NCI-H748 (cell line): ENCODE measurements at regions not wholly inside any gene's neighbourhood (a gene's known extent, or its start where the extent isn't known, plus 50 kb on each side); places are given as distances from the start of the nearest gene placed in this dataset.
"Not testable (repeated sequence)": the region's sequence is repeated elsewhere in the genome, so short reads cannot be mapped to it uniquely, and the experiment has no call there.

Source experiments
- DNase-seq: peaks from one replicate; lab custom pipeline; 2025; ENCODE audit not compliant: unreplicated experiment; lab: John Stamatoyannopoulos, UW

DNA sequence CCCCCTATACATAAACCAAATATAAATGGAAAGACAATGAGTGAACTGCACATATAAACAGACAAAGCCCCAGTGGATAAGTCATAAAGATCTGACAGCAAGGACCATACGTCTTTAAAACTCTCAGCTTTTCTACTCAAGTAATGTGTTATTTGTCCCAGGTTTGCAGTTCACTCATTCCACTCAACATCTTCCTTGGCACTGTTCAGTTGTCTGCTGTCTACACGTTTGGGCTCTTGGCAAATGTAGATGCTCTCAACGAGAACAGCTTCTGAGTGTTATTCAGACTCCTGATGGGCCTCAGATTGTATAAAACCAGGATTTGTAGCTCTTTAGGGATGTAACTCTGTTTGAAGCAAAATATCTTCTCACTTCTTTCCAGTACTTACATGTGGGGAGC, 198.2 kb upstream of the SEMA6A start:
- DNase-seq, result no peak

DNA sequence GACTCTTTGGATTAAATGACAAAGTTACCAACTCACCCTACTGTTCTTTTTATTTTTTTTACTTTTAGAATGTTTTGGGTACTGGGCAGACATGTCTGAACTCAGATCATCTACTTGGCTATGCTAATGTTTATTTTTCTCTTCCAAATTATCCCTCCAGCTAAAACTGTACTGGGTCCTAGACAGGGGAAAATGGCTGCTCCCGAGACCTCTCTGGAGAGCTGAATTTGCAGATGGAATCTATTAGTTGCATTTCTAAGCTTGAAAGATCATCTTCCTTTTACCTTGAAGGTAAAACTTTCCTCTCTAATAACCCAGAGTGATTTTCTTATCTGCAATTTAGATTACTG, 197.5 kb upstream of the SEMA6A start:
- no peak for DNase-seq

DNA sequence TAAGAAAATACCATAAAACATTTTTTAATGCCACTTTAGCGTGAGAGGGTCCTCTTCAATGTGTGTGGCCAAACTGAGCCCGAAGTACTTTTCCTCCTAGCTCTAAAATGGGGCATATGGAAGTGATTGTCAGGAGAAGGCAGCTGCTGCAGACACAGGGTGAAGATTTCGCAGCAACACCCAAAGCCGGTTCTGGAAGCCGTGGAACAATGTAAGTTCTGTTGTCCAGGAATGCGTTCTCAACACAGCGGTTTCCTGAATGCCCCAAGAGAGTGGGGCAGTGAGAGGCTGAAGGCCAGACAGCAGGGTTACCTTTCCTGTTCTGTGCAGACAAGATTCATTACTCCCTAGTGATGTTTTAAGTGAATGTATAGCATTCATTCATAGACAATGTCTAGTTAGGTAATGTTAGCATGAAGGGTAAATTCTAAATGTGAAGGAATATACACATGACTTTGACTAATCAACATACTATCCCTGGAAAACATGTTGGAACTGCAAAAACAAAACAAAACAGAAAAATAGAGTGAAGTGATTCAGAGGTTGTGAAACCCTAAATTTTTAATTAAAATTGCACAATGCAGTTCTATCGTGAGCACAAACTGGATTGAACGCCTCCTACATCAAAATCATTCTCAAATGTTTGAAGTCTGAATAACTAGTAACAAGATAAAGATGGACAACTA, 197.0 kb upstream of the SEMA6A start:
- DNase-seq, result no peak

DNA sequence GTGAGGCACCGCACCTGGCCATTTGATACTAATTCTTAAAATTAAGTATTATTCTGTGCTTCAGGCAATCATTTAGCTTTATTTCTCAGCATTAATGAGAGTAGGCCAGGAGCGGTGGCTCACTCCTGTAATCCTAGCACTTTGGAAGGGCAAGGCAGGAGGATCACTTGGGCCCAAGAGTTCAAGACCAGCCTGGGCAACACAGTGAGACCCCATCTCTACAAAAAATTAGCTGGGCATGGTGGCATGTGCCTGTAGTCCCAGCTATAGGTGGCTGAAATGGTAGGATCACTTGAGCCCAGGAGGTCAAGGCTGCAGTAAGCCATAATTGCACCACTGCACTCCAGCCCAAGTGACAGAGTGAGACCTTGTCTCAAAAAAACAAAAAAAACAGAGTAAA, 195.3 kb upstream of the SEMA6A start:
- not testable (repeated sequence) for DNase-seq

DNA sequence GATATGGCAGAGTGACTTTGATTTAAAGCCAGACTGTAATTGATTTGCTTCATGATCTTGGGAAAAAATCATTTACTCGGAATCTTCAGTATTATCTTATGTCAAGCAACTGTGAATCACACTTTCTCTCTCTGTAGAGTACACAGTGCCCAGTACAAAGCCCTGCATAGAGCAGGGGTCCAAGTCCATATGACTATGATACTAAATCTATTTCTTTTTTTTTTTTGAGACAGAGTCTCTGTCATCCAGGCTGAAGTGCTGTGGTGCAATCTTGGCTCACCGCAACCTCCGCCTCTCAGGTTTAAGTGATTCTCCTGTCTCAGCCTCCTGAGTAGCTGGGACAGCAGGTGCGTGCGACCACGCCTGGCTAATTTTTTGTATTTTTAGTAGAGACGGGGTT, 194.8 kb upstream of the SEMA6A start:
- no peak for DNase-seq

DNA sequence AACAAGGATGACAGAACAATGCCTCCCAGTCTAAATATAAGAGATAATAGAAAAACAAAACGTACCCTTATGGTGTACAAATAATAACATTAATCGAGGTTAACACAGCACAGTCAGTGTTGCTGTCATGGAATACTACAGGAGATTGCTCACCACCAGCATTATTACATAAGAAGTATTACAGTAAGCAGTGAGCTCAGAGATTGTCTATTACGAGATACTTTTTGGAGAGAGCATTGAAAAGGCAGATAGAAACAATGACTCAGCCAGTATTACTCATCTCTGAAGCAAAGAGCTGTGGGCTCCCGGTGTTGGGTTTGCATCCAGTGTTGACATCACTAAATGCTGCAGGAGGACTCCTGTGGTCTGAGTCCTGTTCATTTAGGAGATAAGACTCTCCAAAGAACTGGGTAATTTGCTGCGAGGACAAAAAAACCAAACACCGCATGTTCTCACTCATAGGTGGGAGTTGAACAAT, 191.9 kb upstream of the SEMA6A start:
- peak; percentile 10 for DNase-seq

DNA sequence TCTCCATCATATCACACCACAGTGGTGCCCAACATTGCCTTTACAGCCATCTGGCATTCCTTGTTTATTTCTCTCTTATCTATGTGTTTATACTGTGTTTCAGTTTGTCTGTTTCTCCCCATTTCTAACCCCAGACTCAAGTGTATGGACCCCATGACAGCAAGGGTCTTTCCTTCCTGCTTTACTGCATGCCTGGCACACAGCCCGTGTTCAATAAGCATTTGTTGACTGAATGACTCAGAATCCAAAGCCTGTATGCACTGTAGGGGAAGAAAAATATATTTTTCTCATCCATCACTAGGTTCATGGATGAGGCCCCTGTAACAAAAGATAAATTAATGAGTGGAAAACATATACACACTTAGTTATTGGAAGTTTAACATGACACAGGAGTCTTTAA, 190.8 kb upstream of the SEMA6A start:
- no peak for DNase-seq

DNA sequence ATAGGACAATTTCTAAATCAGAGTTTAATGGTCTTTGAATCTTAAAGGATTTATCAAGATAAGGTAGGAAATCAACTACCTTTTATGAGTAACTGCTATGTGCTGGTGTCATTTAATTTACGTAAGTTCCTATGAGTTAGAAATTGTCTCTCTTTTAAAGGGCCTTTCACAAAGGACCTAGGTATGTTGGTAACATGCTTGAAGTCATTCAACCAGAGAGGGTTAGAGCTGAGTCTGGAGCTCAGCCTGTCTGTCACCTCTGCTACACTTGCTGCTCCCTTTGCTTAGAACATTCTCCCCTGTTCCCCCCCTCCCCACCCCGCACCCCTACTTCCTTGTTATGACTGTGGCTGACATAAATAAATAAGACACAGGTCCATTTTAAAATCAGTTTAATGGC, 190.3 kb upstream of the SEMA6A start:
- no peak for DNase-seq

DNA sequence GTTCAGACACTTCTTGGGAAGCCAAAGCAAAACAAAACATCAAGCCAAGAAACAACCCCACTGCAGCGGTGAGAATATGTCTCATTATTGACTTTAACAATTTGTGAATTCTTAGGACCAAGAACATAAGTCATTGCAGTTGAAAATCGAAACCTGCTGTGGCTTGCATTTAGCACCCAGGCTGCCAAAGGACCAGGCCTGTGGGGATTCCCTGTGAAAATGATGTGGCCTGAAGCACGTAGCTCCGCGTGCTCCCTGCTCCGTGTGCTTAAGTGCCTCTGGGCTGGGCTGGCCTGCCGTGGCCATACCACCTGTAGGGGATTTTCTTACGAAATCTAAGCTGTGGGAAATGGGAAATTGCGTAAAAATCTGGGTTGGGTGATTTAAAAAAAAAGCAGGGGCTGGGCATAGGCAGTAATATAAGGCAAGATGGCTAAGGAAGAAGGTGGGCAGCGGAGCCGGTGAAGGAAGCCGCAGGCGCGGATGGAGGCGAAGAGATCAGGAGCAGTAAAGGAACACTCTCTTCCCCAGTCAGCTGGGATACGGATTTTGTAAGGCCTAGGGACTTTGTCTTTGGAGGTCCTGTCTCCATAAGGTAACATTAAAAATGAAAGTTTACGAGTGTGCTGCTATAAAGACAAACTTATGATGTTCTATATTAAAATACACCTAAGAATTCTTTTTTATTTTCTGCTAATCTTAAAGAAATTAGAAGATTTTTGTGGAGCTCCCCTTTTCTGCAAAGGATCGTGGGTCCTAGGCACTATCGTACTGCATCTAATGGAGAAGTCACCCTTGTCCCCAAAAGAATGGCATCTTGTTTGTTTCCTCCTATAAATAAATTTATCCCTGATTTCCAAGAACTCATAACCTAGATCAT, 189.6 kb upstream of the SEMA6A start:
- no peak for DNase-seq

DNA sequence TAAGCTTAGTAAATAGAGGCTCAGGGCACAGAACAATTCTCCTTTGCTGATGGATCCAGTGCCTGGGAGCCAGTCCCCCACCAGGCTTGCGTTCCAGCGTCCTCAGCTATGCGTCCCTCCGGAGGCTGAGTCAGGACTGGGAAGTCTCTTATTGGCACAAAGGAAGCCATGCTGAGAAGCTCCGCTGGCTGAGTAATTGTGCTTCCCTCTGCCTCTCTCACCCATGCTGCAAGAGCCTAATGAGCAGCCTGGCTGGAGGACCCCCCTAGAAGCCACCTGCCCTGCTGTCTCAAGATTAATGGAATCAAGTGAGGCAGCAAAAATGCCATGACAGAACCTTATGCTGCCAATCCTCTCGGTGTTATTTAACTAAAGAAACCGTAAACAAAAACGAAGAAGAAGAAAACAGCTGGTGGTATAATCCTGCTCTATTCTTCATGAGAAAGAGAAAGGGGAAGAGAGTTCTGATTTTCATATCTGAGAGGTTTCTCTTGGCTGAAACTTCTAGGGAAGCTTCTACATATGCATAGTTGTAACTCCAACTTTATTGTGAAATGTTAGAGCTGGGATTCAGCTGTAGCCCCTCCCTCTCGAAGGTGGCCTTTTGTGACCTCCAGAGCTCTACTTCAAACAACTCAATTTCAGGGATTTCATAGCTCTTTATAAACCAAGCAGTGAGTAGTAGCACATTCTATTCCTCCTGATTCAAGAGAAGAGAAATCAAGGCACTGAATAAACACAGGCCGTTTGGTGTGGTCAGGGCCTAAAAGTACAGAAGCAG, 185.4 kb upstream of the SEMA6A start:
- no peak for DNase-seq

DNA sequence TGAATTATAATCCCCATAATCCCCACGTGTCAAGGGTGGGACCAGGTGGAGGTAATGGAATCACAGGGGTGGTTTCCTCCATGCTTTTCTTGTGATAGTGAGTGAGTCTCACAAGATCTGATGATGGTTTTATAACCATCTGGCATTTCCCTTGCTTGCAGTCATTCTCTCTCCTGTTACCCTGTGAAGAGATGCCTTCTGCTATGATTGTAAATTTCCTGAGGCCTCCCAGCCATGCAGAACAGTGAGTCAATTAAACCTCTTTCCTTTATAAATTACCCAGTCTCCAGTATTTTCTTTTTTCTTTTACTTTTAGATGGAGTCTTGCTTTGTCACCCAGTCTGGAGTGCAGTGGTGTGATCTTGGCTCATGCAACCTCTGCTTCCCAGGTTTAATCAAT, 182.7 kb upstream of the SEMA6A start:
- DNase-seq, result no peak

DNA sequence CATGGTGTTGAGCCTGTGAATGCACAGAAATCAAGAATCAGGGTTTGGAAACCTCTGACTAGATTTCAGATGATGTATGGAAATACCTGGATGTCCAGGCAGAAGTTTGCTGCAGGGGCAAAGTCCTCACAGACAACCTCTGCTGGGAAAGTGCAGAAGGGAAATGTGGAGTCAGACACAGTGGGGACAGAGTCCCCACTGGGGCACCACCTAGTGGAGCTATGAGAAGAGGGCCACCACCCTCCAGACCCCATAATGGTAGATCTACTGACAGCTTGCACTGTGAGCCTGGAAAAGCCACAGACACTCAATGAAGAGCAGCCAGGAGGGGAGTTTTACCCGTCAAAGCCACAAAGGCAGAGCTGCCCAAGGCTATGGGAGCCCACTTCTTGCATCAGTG, 181.9 kb upstream of the SEMA6A start:
- no peak for DNase-seq

DNA sequence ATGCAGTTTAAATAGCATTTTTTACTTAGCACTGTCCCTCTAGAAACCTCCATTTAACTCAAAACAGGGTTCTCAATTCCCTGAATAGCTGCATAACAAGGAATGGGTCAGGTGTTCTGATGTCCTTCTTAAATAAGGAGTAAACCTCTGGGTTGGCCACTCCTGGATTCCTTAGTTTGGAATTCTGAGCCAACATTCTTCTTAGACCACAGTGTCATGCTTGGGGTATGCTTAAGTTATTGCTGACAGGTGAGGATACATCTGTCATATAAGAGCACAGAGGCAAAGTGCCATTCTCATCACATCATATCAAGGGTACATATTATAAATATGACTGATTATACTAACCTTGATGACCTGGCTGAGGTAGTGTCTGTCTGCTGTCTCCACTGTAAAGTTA, 179.9 kb upstream of the SEMA6A start:
- DNase-seq, result no peak

DNA sequence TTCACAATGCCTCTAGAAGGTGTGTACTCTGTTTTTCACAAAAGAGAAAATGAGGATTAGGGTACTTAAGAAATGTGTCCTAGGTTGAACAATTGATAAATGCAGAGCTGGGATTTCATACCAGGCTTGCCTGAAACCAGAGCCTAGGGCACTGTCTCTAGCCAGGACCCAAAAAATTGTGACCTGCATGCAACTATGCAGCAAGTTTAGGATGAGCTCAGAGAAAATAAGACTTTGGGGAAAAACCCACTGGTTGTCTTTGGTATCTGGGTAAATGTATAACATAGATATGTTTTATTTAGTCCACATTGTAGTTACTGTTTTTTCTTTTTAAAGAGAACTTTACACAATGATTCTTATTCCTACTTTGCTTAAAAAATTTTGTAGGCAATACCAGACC, 177.1 kb upstream of the SEMA6A start:
- DNase-seq, result no peak

DNA sequence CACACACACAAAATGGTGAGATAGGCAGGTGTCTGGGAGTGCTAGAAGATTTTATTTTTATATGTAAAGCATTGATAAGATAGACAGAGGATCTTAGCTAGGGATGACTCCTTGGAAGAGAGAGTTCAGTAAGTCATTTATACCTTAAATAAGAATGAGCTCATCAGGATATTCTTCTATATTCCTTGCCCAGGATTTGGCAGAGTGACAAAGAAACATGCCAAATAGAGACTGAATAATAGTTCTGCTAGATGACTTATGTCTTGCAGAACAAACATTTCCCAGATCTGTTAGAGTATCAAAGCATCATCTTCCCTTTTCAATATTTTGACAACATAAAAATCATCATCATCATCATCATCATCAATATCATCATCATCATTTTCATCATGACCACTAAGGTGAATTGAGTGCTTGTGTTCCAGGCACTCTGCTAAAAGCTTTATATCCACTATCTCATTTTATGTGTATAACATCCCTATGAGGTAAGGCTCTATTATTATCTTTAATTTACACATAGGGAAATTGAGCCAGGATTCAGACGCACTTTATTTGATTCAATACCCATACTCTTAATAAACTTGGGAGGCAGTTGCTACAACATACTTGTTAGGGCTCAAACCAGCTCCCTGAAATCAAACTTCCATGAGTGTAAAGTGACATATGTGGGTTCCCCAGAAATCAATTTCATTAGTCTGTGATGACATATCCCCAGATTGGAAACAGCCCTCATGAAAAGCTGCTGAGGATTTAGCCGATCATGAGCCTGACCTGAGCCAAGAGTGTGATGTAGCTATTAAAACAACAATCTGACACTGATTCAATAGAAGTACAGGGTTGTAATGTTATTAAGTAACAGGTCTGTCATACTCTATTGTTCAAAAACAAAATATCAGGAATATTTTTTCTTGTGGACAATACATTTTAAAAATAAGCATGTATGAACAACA, 176.3 kb upstream of the SEMA6A start:
- no peak for DNase-seq

DNA sequence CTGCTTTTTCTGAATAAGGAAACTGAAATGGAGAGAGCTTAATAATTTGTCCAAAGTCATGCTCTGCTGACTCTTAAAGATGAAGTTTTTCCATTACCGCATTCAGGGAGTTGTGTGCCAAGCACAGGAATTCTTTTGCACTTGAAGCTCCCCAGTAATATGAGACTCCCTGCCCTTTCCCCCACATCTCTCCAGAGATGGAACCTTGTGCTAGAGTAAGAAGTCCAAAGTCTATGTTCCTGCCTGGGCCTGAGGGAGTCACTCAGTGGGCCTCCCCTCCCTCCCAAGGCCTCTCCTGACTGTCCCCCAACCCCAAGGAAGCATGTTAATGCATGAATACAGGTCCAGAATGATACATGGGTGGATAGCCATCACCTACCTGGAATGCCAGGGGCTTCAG, 173.3 kb upstream of the SEMA6A start:
- DNase-seq, result no peak

DNA sequence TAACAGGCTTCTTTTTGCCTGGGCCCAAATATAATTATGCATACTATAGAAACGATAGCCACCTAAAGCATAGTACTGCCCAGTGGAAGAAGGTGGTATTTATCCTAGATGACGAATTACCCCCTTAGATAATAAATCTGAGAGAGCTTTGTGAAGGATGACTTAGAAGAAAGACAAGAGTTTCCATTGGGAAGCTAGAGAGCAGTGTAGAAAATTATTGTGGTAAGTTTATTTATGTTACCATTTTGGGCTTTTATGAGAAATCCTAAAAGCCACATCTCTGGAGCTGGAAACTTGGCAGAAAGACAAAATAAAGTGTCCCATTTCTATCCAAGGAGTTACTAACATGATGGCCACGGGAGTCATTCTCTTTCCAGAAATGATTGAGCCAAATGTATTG, 172.0 kb upstream of the SEMA6A start:
- no peak for DNase-seq

DNA sequence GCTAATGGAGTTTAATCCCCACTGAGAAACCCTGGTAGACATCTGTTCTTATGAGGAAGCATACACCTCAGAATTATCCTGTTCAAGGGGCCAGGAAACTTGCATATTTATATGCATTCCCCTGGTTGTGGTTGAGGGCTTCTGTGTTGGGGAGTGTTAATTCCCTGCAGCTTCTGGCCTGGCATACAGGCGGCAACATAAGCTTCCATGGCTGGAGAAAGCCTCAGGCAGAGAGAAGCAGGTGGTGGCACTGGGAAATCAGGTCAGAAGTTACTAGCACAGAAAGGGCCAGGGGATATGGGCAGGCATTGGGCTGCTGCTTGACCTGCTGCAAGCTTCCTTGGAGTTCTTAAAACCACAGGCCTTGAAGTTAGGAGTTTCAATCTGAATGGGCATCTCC, 166.1 kb upstream of the SEMA6A start:
- no peak for DNase-seq

DNA sequence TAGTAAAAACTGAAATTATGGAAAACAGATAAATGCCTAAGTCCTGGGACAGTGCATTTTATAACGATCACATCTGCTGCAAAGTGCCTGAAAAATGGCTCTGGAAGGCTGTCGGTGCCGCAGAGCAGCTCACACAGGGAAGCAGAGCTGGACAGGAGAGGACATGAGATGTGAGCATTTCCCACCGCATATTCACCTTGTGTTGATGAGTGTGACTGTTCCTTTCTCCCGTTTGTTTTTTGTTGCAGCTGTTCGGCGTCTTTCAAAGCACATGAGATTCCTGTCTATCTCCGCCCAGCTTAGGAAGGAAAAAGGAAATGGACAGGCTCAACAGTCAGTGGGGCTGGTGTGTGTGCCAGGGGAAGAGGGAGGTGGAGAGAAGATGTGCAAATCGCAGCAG, 164.9 kb upstream of the SEMA6A start:
- DNase-seq, result no peak

DNA sequence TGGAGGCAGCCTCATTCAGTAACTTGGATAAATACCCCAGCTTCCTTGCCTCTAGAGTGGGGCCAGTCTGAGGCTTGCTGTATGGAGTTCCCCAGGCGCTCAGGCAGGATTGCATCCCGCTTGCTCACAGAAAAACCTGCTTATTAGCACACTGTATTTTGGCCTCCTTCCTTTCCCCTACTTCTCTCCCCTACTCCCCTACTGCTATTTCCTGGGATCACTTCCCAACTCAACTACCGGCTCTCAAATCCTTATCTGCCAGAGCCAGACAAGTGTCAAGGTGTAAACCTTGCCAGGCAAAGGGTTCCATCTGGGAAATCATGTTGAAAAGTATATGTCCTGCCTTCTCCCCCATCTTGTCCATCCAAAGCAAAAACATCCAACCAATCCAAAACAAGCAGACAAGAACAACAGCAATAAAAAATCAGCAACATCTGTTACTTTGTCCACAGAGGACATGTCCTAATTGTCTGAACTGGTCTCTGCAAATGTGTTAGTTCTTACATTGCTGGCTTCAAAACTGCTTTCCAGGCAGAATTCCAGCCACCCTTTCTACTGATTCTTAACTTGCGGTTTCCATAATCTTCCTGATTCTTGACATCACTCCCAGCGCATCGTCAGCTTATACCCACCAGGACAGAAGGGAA, 164.1 kb upstream of the SEMA6A start:
- no peak for DNase-seq
